ENCODE measurements at regions not wholly inside any gene's neighbourhood (a gene's known extent, or its start where the extent isn't known, plus 50 kb on each side); places are given as distances from the start of the nearest gene placed in this dataset.

DNA sequence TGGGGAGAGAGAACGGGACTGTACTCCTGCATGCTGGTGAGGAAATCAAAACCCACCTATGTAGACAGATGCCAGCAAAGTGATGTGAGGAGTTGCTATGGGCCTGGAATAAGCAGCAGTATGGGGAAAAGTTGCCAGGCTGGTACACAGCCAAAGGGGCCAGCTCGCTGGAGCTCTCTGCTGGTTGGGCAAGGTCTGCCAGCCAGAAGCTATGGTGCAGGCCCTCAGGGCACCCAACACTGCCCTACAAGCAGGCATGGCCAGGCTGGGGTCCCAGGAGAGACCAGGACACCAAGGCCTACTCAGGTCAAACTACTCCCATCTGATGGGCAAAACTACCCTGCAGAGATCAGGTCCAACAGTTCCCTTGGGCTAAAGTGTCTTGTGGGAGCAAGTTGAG, 916.6 kb downstream of the IPMK start:
- 23 to 36% methylated on average over 2 of the region's 2 CpGs for WGBS, 2 experiments (ENCODE audit: low coverage in 1 of 2, low lambda C conversion rate in 2 of 2, missing lambda C conversion rate in 2 of 2)
- Histone ChIP-seq H3K4me2 (ENCODE audit: unreplicated experiment) (no peak overlapping the region), H3K79me2 (ENCODE audit: insufficient read depth) (no peaks in the 10 kb centered on the region), H3K27me3 (replicated peaks; ENCODE audit: insufficient read depth) (no peaks in the 10 kb centered on the region), H4K20me1 (ENCODE audit: insufficient read depth) (no peaks in the 10 kb centered on the region), H2AFZ (no peak overlapping the region), H3K9me3 (ENCODE audit: low read depth) (no peaks in the 10 kb centered on the region), H3K9me2 (ENCODE audit: insufficient read depth) (no peaks in the 10 kb centered on the region), H3K27ac (no peak overlapping the region), H3K4me1 (ENCODE audit: insufficient read depth) (no peaks in the 10 kb centered on the region), H3K9ac (no peak overlapping the region), H3F3A (ENCODE audit: insufficient read depth) (no peaks in the 10 kb centered on the region), H3K36me3 (ENCODE audit: low read depth) (no peaks in the 10 kb centered on the region), H3K4me3 (no peak overlapping the region)
- TF ChIP-seq EZH2phosphoT487 (IDR thresholded peaks at IDR 0.05; ENCODE audit: insufficient read depth, low read depth) (no peak), EZH2 (IDR thresholded peaks at IDR 0.05; ENCODE audit: insufficient read depth, poor library complexity, severe bottlenecking) (no peak)
- in situ Hi-C loops (cut with MboI) = no loop called here
- no peak for DNase-seq

DNA sequence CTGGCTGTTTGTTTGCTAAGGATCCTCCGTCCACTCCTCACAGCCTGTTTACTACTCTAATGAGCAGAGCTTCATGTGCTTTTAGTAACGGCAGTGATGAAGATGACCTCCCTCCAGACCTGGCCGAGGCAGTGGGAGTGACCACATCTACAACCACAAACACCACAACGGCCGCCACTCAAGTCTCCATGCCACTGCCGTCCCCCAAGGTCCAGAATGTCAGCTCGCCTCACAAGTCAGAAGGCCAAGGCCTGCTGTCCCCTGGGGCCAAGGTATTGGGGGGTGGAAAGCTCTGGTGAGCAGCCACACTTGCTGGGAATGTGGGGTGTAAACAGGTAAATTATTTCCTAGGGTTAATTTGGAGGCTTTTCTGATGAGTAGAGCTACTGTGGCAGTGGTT, 926.4 kb downstream of the IPMK start:
- in situ Hi-C loops (cut with MboI) = loop anchor here (25.0 kb wide), 1 partner anchor 721 kb away; no protein-coding TSS in a partner anchor
- Histone ChIP-seq H3K9ac (no peak overlapping the region), H3K4me1 (ENCODE audit: insufficient read depth) (no peaks in the 10 kb centered on the region), H3K4me2 (ENCODE audit: unreplicated experiment) (no peak overlapping the region), H3F3A (ENCODE audit: insufficient read depth) (no peaks in the 10 kb centered on the region), H3K27ac (no peak overlapping the region), H3K79me2 (ENCODE audit: insufficient read depth) (no peaks in the 10 kb centered on the region), H3K9me3 (ENCODE audit: low read depth) (no peaks in the 10 kb centered on the region), H3K36me3 (ENCODE audit: low read depth) (no peaks in the 10 kb centered on the region), H2AFZ (no peak overlapping the region), H3K4me3 (no peak overlapping the region), H3K9me2 (ENCODE audit: insufficient read depth) (no peaks in the 10 kb centered on the region), H4K20me1 (ENCODE audit: insufficient read depth) (no peaks in the 10 kb centered on the region), H3K27me3 (replicated peaks; ENCODE audit: insufficient read depth) (no peaks in the 10 kb centered on the region)
- no peak for DNase-seq
- TF ChIP-seq EZH2 (IDR thresholded peaks at IDR 0.05; ENCODE audit: insufficient read depth, poor library complexity, severe bottlenecking) (no peak), EZH2phosphoT487 (IDR thresholded peaks at IDR 0.05; ENCODE audit: insufficient read depth, low read depth) (no peak)
- WGBS, 2 experiments (ENCODE audit: low coverage in 1 of 2, low lambda C conversion rate in 2 of 2, missing lambda C conversion rate in 2 of 2) = 23 to 29% methylated on average over 7 of the region's 7 CpGs

- no peaks in the 10 kb centered on the region for H3K36me3 ChIP-seq (ENCODE audit: low read depth)
- no peak overlapping the region for H2AFZ ChIP-seq
- H3K4me1 ChIP-seq (ENCODE audit: insufficient read depth) = no peaks in the 10 kb centered on the region
- H3K4me3 ChIP-seq = no peak overlapping the region
- H4K20me1 ChIP-seq (ENCODE audit: insufficient read depth) = no peaks in the 10 kb centered on the region
- no peaks in the 10 kb centered on the region for H3K9me2 ChIP-seq (ENCODE audit: insufficient read depth)
- no peaks in the 10 kb centered on the region for H3K9me3 ChIP-seq (ENCODE audit: low read depth)
- TF ChIP-seq EZH2 (IDR thresholded peaks at IDR 0.05; ENCODE audit: insufficient read depth, poor library complexity, severe bottlenecking) (no peak), EZH2phosphoT487 (IDR thresholded peaks at IDR 0.05; ENCODE audit: insufficient read depth, low read depth) (no peak)
- H3F3A ChIP-seq (ENCODE audit: insufficient read depth) = no peaks in the 10 kb centered on the region
- in situ Hi-C loops (cut with MboI) = loop anchor here (25.0 kb wide), 1 partner anchor 723 kb away; no protein-coding TSS in a partner anchor
- DNase-seq = peak; percentile 60
- 2 to 3% methylated on average over 4 of the region's 4 CpGs for whole genome bisulfite sequencing, 2 experiments (ENCODE audit: low coverage in 1 of 2, low lambda C conversion rate in 2 of 2, missing lambda C conversion rate in 2 of 2)
- no peak overlapping the region for H3K27ac ChIP-seq
- no peak overlapping the region for H3K9ac ChIP-seq
- no peaks in the 10 kb centered on the region for H3K79me2 ChIP-seq (ENCODE audit: insufficient read depth)
- no peak overlapping the region for H3K4me2 ChIP-seq (ENCODE audit: unreplicated experiment)
- no peaks in the 10 kb centered on the region for H3K27me3 ChIP-seq (replicated peaks; ENCODE audit: insufficient read depth)
These were observed 928.7 kb downstream of the IPMK start for GRCh38 chr10:57338823-57339558.

- no peaks in the 10 kb centered on the region for H3K4me1 ChIP-seq (ENCODE audit: insufficient read depth)
- no peak overlapping the region for H3K4me3 ChIP-seq
- no peaks in the 10 kb centered on the region for H4K20me1 ChIP-seq (ENCODE audit: insufficient read depth)
- H3K27me3 ChIP-seq (replicated peaks; ENCODE audit: insufficient read depth) = no peaks in the 10 kb centered on the region
- H3K79me2 ChIP-seq (ENCODE audit: insufficient read depth) = no peaks in the 10 kb centered on the region
- DNase-seq = no peak
- H2AFZ ChIP-seq = no peak overlapping the region
- H3F3A ChIP-seq (ENCODE audit: insufficient read depth) = no peaks in the 10 kb centered on the region
- H3K36me3 ChIP-seq (ENCODE audit: low read depth) = no peaks in the 10 kb centered on the region
- H3K9me3 ChIP-seq (ENCODE audit: low read depth) = no peaks in the 10 kb centered on the region
- H3K27ac ChIP-seq = no peak overlapping the region
- H3K9me2 ChIP-seq (ENCODE audit: insufficient read depth) = no peaks in the 10 kb centered on the region
- H3K9ac ChIP-seq = no peak overlapping the region
- in situ Hi-C loops (cut with MboI) = loop anchor here (25.0 kb wide), 1 partner anchor 725 kb away; no protein-coding TSS in a partner anchor
- WGBS, 2 experiments (ENCODE audit: low coverage in 1 of 2, low lambda C conversion rate in 2 of 2, missing lambda C conversion rate in 2 of 2) = 39 to 52% methylated on average over 9 to 14 of the region's 14 CpGs
- TF ChIP-seq EZH2 (IDR thresholded peaks at IDR 0.05; ENCODE audit: insufficient read depth, poor library complexity, severe bottlenecking) = no peak
- no peak for TF ChIP-seq EZH2phosphoT487 (IDR thresholded peaks at IDR 0.05; ENCODE audit: insufficient read depth, low read depth)
- H3K4me2 ChIP-seq (ENCODE audit: unreplicated experiment) = no peak overlapping the region
These were observed 930.8 kb downstream of the IPMK start for GRCh38 chr10:57336865-57337264.
